ENCODE measurements at regions not wholly inside any gene's neighbourhood (a gene's known extent, or its start where the extent isn't known, plus 50 kb on each side); places are given as distances from the start of the nearest gene placed in this dataset.

DNA sequence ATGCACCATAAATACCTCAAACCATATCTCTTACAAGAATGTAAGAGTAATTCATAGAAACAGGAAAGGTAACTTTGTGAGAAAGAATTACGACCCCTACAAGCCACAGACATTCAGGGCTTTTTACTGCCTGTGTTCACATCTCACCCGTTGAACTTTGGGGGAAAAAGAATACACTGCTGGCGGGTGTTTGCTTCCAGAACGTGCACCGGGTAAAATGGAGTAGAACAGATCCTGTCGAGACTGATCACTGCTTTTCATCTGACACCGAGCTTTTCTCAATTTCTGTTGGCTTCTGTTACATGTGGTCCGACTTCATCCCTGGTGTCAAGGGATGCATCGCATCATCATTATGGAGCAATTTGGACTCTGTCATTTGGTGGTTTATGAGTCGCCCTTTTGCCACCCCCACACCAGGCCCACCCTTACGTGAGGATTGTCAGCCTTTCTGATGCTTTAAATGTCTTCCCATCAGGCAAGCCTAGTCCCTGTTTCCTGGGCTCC is 219.2 kb upstream of the ZFP64 start:
- H3K36me3 ChIP-seq (ENCODE audit: control insufficient read depth in 1 of 2, insufficient read depth in 2 of 2, low read length in 2 of 2) = no peaks in the 10 kb centered on the region
- H3K27ac ChIP-seq (ENCODE audit: low read length) = no peak overlapping the region
- no peaks in the 10 kb centered on the region for H3K27me3 ChIP-seq (ENCODE audit: low read depth, low read length)
- H3K9me3 ChIP-seq (ENCODE audit: control insufficient read depth in 1 of 2, low read length in 2 of 2) = no peaks in the 10 kb centered on the region
- no peaks in the 10 kb centered on the region for H3K4me1 ChIP-seq (ENCODE audit: control insufficient read depth in 1 of 2, insufficient read depth in 2 of 2, low read length in 2 of 2)
- no peak overlapping the region for H3K4me3 ChIP-seq (ENCODE audit: low read depth in 1 of 2, low read length in 2 of 2)

DNA sequence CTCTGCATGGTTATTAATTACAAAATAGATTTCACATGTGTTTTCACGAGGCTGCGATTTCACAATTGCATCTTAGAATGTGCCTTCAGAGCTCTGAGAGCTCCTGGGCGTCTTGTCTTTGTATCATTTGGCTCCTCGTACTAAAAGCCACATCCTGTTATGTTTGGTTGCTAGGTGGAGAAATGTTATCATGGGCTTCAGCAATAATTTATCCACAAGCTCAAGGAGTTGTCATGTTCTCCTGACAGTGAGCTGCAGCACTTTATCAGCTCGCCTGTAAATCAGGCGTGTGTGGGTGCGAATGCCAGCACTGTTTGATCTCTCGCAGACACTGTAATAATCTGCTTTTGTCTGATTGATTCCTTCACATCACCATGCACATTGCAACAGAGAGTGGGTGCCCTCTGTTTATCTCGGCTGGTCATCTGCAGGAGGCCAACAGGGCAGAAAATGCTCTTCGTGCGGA is 218.6 kb upstream of the ZFP64 start:
- H3K4me1 ChIP-seq (ENCODE audit: control insufficient read depth in 1 of 2, insufficient read depth in 2 of 2, low read length in 2 of 2) = no peaks in the 10 kb centered on the region
- H3K36me3 ChIP-seq (ENCODE audit: control insufficient read depth in 1 of 2, insufficient read depth in 2 of 2, low read length in 2 of 2) = no peaks in the 10 kb centered on the region
- H3K9me3 ChIP-seq (ENCODE audit: control insufficient read depth in 1 of 2, low read length in 2 of 2) = no peaks in the 10 kb centered on the region
- H3K27ac ChIP-seq (ENCODE audit: low read length) = no peak overlapping the region
- no peaks in the 10 kb centered on the region for H3K27me3 ChIP-seq (ENCODE audit: low read depth, low read length)
- no peak overlapping the region for H3K4me3 ChIP-seq (ENCODE audit: low read depth in 1 of 2, low read length in 2 of 2)

DNA sequence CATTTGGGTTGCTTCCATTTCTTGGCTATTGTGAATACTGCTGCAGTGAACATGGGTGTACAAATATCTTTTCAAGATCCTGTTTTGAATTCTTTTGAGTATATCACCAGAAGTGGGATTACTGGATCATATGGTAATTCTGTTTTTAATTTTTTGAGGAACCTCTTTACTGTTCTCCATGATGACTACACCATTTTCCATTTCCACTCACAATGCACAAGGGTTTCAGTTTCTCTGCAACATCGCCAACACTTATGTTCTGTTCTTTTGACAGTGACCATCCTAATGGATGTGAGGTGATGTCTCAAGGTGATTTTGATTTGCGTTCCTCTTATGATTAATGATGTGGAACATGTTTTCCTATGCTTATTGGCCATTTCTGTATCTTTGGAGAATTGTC is 214.4 kb upstream of the ZFP64 start:
- Histone ChIP-seq H3K4me1 (ENCODE audit: control insufficient read depth in 1 of 2, insufficient read depth in 2 of 2, low read length in 2 of 2) (no peaks in the 10 kb centered on the region), H3K9me3 (ENCODE audit: control insufficient read depth in 1 of 2, low read length in 2 of 2) (no peaks in the 10 kb centered on the region), H3K4me3 (ENCODE audit: low read depth in 1 of 2, low read length in 2 of 2) (no peak overlapping the region), H3K27ac (ENCODE audit: low read length) (no peak overlapping the region), H3K36me3 (ENCODE audit: control insufficient read depth in 1 of 2, insufficient read depth in 2 of 2, low read length in 2 of 2) (no peaks in the 10 kb centered on the region), H3K27me3 (ENCODE audit: low read depth, low read length) (no peaks in the 10 kb centered on the region)

DNA sequence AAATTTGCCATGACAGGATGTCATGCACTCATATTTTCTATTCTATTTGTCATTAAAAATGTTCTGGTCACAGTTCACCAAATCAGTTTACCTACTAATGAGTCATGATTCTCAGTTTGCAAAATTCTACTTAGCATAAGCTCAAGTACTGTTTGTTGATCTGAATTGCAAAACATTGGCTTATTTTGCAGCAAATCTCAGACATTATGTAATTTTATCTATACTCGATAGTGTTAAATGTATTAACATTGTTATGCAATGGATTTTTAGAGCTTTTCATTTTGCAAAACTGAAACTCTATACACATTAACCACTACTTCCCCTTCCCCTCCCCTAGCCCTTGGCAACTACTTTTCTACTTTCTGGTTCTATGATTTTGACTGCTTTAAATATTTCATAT is 213.8 kb upstream of the ZFP64 start:
- H3K4me1 ChIP-seq (ENCODE audit: control insufficient read depth in 1 of 2, insufficient read depth in 2 of 2, low read length in 2 of 2) = no peaks in the 10 kb centered on the region
- no peak overlapping the region for H3K27ac ChIP-seq (ENCODE audit: low read length)
- H3K9me3 ChIP-seq (ENCODE audit: control insufficient read depth in 1 of 2, low read length in 2 of 2) = no peaks in the 10 kb centered on the region
- H3K36me3 ChIP-seq (ENCODE audit: control insufficient read depth in 1 of 2, insufficient read depth in 2 of 2, low read length in 2 of 2) = no peaks in the 10 kb centered on the region
- H3K4me3 ChIP-seq (ENCODE audit: low read depth in 1 of 2, low read length in 2 of 2) = no peak overlapping the region
- no peaks in the 10 kb centered on the region for H3K27me3 ChIP-seq (ENCODE audit: low read depth, low read length)

DNA sequence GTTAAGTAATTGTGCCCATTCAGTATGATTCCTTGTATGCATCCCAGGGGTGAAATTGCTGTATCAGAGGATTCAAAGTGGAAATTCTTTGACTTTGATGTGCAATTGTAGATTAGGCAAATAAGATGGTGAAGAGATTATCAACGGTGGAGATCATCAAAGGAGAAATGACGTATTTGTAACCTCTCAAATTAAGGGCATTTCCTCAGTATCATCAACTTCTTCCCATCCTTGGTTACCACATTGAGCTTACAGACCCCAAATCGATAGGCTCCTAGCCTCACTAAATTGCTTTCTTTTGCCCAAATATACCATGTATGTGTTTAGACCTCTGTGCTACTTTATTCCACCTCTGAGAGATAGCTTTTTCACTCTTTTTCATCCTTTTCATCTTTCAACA is 213.1 kb upstream of the ZFP64 start:
- no peaks in the 10 kb centered on the region for H3K27me3 ChIP-seq (ENCODE audit: low read depth, low read length)
- H3K4me1 ChIP-seq (ENCODE audit: control insufficient read depth in 1 of 2, insufficient read depth in 2 of 2, low read length in 2 of 2) = no peaks in the 10 kb centered on the region
- no peaks in the 10 kb centered on the region for H3K9me3 ChIP-seq (ENCODE audit: control insufficient read depth in 1 of 2, low read length in 2 of 2)
- no peaks in the 10 kb centered on the region for H3K36me3 ChIP-seq (ENCODE audit: control insufficient read depth in 1 of 2, insufficient read depth in 2 of 2, low read length in 2 of 2)
- no peak overlapping the region for H3K27ac ChIP-seq (ENCODE audit: low read length)
- no peak overlapping the region for H3K4me3 ChIP-seq (ENCODE audit: low read depth in 1 of 2, low read length in 2 of 2)

- no peaks in the 10 kb centered on the region for H3K9me3 ChIP-seq (ENCODE audit: control insufficient read depth in 1 of 2, low read length in 2 of 2)
- H3K4me1 ChIP-seq (ENCODE audit: control insufficient read depth in 1 of 2, insufficient read depth in 2 of 2, low read length in 2 of 2) = no peaks in the 10 kb centered on the region
- no peak overlapping the region for H3K27ac ChIP-seq (ENCODE audit: low read length)
- H3K27me3 ChIP-seq (ENCODE audit: low read depth, low read length) = no peaks in the 10 kb centered on the region
- H3K4me3 ChIP-seq (ENCODE audit: low read depth in 1 of 2, low read length in 2 of 2) = no peak overlapping the region
- no peaks in the 10 kb centered on the region for H3K36me3 ChIP-seq (ENCODE audit: control insufficient read depth in 1 of 2, insufficient read depth in 2 of 2, low read length in 2 of 2)
These were observed 211.4 kb upstream of the ZFP64 start for GRCh38 chr20:52402950-52403349.

GRCh38 chr20:52402514-52402913 is 210.9 kb upstream of the ZFP64 start:
- H3K4me3 ChIP-seq (ENCODE audit: low read depth in 1 of 2, low read length in 2 of 2) = no peak overlapping the region
- H3K27me3 ChIP-seq (ENCODE audit: low read depth, low read length) = no peaks in the 10 kb centered on the region
- no peaks in the 10 kb centered on the region for H3K9me3 ChIP-seq (ENCODE audit: control insufficient read depth in 1 of 2, low read length in 2 of 2)
- H3K27ac ChIP-seq (ENCODE audit: low read length) = no peak overlapping the region
- H3K36me3 ChIP-seq (ENCODE audit: control insufficient read depth in 1 of 2, insufficient read depth in 2 of 2, low read length in 2 of 2) = no peaks in the 10 kb centered on the region
- H3K4me1 ChIP-seq (ENCODE audit: control insufficient read depth in 1 of 2, insufficient read depth in 2 of 2, low read length in 2 of 2) = no peaks in the 10 kb centered on the region

DNA sequence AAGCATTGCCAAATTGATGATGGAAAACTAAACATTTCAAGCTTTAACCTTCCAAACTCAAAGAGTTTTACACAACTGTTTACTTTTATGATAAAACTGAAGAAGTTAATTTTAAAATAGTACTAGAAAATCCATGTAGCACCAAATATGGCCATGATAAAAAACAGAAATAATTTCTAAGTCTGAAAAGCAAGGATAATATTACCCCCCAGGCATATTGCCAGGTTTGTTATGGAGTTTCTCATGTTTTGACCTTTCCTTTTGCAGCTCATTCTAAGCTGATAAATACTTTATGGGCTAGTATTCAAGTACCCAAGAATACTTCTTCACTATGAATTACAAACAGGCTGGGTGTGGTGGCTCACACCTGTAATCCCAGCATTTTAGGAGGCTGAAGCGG is 209.9 kb upstream of the ZFP64 start:
- Histone ChIP-seq H3K27me3 (ENCODE audit: low read depth, low read length) (no peaks in the 10 kb centered on the region), H3K9me3 (ENCODE audit: control insufficient read depth in 1 of 2, low read length in 2 of 2) (no peaks in the 10 kb centered on the region), H3K4me3 (ENCODE audit: low read depth in 1 of 2, low read length in 2 of 2) (no peak overlapping the region), H3K4me1 (ENCODE audit: control insufficient read depth in 1 of 2, insufficient read depth in 2 of 2, low read length in 2 of 2) (no peaks in the 10 kb centered on the region), H3K36me3 (ENCODE audit: control insufficient read depth in 1 of 2, insufficient read depth in 2 of 2, low read length in 2 of 2) (no peaks in the 10 kb centered on the region), H3K27ac (ENCODE audit: low read length) (no peak overlapping the region)

- no peaks in the 10 kb centered on the region for H3K9me3 ChIP-seq (ENCODE audit: control insufficient read depth in 1 of 2, low read length in 2 of 2)
- H3K27ac ChIP-seq (ENCODE audit: low read length) = no peak overlapping the region
These were observed 207.8 kb upstream of the ZFP64 start for GRCh38 chr20:52399352-52399751.

DNA sequence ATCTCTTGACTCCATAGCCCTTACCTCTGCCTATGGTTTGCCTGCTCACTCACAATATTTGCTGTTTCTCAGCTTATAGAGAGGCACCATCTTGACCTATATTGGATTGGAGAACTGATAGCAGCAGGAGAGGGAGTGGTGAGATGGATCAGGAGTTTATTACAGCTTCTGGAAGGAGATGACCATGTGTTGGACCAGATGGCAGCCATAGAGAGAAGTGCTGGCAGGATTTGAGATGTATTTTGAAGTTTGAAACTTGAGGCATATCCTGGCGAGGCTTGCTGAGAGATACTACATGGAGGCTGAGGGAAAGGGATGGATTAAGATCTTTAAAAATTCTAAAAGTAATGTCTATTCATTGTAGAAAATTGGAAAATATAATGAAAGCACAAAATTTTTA is 198.0 kb upstream of the ZFP64 start:
- Histone ChIP-seq H3K9me3 (ENCODE audit: control insufficient read depth in 1 of 2, low read length in 2 of 2) (no peaks in the 10 kb centered on the region), H3K4me3 (ENCODE audit: low read depth in 1 of 2, low read length in 2 of 2) (no peak overlapping the region), H3K4me1 (ENCODE audit: control insufficient read depth in 1 of 2, insufficient read depth in 2 of 2, low read length in 2 of 2) (no peaks in the 10 kb centered on the region), H3K36me3 (ENCODE audit: control insufficient read depth in 1 of 2, insufficient read depth in 2 of 2, low read length in 2 of 2) (no peaks in the 10 kb centered on the region), H3K27me3 (ENCODE audit: low read depth, low read length) (no peaks in the 10 kb centered on the region), H3K27ac (ENCODE audit: low read length) (no peak overlapping the region)

More at GRCh38 chr20:52399352-52399751, 207.8 kb upstream of the ZFP64 start:
- Histone ChIP-seq H3K4me1 (ENCODE audit: control insufficient read depth in 1 of 2, insufficient read depth in 2 of 2, low read length in 2 of 2) (no peaks in the 10 kb centered on the region), H3K36me3 (ENCODE audit: control insufficient read depth in 1 of 2, insufficient read depth in 2 of 2, low read length in 2 of 2) (no peaks in the 10 kb centered on the region), H3K27me3 (ENCODE audit: low read depth, low read length) (no peaks in the 10 kb centered on the region), H3K4me3 (ENCODE audit: low read depth in 1 of 2, low read length in 2 of 2) (no peak overlapping the region)

GRCh38 chr20:52383995-52384621 is 192.5 kb upstream of the ZFP64 start:
- Histone ChIP-seq H3K4me1 (ENCODE audit: control insufficient read depth in 1 of 2, insufficient read depth in 2 of 2, low read length in 2 of 2) (no peaks in the 10 kb centered on the region), H3K9me3 (ENCODE audit: control insufficient read depth in 1 of 2, low read length in 2 of 2) (peaks cover 0 to 4% of the 10 kb centered on the region in 2 donors), H3K36me3 (ENCODE audit: control insufficient read depth in 1 of 2, insufficient read depth in 2 of 2, low read length in 2 of 2) (no peaks in the 10 kb centered on the region), H3K27me3 (ENCODE audit: low read depth, low read length) (no peaks in the 10 kb centered on the region), H3K4me3 (ENCODE audit: low read depth in 1 of 2, low read length in 2 of 2) (no peak overlapping the region), H3K27ac (ENCODE audit: low read length) (no peak overlapping the region)

GRCh38 chr20:52382933-52383332 is 191.4 kb upstream of the ZFP64 start:
- Histone ChIP-seq H3K36me3 (ENCODE audit: control insufficient read depth in 1 of 2, insufficient read depth in 2 of 2, low read length in 2 of 2) (no peaks in the 10 kb centered on the region), H3K27me3 (ENCODE audit: low read depth, low read length) (no peaks in the 10 kb centered on the region), H3K27ac (ENCODE audit: low read length) (no peak overlapping the region), H3K9me3 (ENCODE audit: control insufficient read depth in 1 of 2, low read length in 2 of 2) (peaks cover 0 to 4% of the 10 kb centered on the region in 2 donors), H3K4me1 (ENCODE audit: control insufficient read depth in 1 of 2, insufficient read depth in 2 of 2, low read length in 2 of 2) (no peaks in the 10 kb centered on the region), H3K4me3 (ENCODE audit: low read depth in 1 of 2, low read length in 2 of 2) (no peak overlapping the region)
